HG03175 (cell line): ENCODE measurements at regions not wholly inside any gene's neighbourhood (a gene's known extent, or its start where the extent isn't known, plus 50 kb on each side); places are given as distances from the start of the nearest gene placed in this dataset.
"Not testable (repeated sequence)": the region's sequence is repeated elsewhere in the genome, so short reads cannot be mapped to it uniquely, and the experiment has no call there.

Experiments
- ATAC-seq: cut with Tn5 transposase; IDR thresholded peaks from one replicate; pipeline ENCODE4 v1.9.1; 2021; ENCODE audit warnings: mild to moderate bottlenecking, moderate library complexity; ENCODE audit not compliant: unreplicated experiment

DNA sequence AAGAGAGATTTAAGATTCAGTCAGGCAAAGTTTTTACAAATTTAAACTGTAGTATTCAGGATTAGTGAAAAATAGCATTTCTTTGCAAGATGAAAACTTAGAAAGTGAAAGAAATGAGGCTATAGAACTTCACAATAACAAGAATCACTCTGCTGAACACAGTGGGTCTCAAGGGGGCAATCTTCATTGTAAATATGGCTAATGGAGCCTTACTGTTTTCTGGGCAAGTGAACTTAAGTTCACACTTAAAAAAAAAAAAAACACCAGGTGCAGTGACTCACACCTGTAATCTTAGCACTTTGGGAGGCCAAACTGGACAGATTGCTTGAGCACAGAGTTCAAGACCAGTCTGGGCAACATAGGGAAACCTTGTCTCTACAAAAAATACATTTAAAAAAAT, 175.9 kb upstream of the SNX2 start:
- ATAC-seq = no peak

DNA sequence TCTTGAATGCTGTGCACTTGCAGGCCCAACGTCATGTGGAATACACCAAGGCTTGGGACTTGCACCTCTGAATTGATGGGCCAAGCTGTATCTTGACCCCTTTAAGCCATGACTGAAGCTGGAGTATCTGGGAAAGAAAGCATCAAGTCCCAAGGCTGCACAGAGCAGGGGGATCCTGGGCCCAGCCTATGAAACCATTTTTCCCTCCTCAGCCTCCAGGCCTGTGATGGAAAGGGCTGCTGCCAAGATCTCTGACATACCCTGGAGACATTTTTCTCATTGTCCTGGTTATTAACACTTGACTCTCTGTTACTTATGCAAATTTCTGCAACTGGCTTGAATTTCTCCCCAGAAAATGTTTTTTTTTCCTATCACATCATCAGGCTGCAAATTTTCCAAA, 174.0 kb upstream of the SNX2 start:
- ATAC-seq = no peak

DNA sequence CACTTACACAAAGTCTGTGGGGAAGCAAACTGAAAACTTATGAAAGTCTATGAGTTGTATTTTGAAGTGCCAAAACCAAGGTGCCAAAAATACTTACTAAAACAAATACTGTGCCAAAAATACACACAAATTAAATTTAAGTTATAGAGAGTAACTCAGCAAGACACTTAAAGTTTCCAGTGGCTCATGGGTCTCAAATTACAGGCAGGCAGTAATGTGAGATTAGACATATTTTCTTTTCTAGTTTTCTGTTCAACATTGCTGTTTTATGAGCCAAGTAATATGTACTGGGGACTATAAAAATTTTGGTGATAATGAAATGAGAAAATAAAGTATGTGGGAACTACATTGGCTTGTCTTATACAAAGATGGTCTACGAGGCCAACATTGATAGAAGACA, 172.2 kb upstream of the SNX2 start:
- no peak for ATAC-seq

DNA sequence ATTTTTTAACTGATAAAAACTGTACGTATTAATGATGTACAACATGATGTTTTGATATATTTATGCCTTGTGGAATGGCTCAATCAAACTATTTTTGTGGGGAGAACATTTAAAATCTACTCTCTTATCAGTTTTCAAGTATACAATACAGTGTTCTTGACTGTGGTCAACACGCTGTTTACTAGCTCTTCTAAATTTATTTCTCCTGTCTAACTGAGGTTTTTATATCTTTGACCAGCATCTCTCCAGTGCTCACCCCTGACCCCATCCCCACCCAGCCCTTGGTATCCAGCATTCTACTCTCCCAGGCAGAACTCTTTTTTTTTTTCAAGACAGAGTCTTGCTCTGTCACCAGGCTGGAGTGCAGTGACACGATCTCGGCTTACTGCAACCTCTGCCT, 169.6 kb upstream of the SNX2 start:
- ATAC-seq = no peak

DNA sequence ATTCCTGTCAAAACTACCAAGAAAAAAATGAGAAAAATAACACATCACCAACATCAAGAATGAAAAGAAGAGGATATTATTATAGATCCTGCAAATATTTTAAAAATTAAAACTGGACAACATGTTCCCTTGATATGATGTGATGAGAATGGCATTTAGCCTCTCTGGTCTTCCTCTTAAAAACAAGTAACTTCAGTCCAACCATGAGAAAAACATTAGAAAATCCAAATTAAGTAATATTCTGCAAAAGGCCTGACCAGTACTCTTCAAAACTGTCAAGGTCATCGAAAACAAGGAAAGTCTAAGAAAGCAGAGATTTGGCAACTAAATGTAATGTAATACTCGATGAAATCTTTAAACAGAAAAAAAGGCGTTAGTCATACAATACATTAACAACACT, 167.1 kb upstream of the SNX2 start:
- no peak for ATAC-seq

DNA sequence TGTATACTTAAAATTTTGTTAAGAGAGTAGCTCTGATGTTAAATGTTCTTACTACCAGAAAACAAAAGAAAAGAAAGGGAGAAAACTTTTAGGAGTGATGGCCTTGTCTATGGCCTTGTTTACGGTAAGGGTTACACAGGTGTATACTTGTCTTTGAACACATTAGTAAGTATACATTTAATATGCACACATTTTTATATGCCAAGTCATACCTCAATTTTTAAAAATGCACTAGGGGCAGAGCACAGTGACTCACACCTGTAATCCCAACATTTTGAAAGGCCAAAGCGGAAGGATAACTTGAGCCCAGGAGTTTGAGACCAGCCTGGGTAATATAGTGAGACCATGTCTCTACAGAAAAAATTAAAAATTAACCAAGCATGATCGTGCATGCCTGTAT, 166.7 kb upstream of the SNX2 start:
- no peak for ATAC-seq

DNA sequence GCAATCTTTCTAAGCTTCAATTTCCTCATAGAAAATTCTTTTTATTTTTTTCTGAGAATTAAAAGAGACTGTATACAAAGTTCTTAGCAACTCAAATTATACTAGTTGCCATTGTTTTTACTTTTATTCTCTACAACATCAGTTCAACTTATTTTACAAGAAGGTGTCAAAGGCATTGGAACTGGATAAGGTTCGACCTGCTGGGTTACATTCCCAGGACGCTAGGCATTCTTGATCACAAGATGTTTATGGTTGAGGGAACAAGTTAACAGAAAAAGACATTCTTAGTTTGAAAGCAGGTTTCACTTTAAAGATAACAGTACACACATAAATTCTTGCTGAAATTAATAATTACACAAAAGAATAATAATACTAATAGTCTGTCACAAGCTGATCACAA, 163.5 kb upstream of the SNX2 start:
- no peak for ATAC-seq

DNA sequence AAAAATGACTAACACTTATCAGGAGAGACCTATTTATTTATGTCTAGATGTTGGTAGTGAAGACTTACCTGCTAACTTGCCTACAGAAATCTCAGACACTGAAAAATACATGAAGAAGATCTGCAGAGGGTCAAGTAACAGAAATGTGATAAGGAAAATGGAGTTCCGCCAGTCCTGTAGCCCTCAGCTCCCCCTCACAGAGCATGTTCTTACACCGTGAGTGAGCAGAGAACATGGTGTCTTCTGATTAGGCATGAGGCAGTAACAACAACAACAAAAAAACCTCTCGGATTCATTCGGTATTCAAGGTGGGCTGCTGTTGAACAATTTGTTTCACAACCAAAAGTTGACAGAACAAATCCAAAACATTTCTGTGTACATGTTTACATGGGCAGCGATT, 162.0 kb upstream of the SNX2 start:
- ATAC-seq = no peak

DNA sequence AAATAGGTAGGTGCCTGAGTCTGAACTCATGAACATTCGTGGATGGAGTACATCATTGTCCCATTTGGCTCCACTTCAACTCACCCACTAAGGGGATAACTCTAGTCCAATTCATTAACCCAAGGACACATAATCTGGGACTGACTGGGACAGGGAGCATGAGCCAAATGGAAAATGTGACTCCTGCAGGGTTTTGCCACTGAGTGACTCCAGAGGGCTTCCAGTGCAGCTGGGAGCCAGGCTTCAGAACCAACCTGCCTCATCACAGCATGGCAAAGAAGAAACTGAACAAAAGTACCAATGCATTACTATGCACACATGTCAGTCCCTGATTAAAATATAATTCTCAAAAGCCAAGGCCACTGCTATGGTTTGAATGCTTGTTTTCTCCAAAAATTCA, 159.7 kb upstream of the SNX2 start:
- ATAC-seq = no peak

DNA sequence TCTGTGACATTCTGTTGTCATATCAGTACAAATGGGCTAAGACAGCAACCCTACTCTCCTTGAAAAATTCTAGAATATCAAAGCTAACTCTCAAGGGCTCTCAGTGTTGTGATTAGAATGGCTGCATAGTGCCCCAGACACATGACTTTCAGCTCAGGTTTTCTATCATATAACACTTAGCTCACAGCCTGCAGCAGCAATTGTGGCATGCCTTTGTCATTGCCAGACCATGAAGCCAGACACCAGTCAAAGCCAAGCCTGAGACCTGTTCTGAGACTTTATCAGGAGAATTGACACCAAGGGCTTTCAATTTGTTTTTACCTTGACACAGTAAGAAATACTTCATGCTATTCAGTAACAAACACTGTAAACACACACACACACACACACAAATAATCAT, 159.0 kb upstream of the SNX2 start:
- ATAC-seq = no peak

DNA sequence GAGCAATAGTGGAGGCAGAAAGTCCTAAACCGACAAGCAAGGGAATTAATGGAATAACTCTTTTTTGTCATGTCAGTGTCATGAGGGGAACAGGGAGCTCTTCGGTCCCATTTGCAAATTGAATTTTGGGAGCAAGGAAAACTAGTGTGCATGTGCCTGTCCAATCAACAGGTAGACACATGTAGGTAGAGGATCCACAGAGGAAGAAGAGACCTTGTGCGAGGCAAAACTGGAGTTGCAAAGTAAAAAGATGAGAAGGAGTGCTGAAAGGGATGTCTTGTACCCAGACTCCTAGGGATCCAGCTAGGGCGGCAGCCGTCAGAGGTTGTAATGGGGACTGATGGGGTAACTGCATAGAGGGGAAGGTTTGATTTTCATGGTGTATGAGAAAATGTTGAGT, 156.8 kb upstream of the SNX2 start:
- not testable (repeated sequence) for ATAC-seq

DNA sequence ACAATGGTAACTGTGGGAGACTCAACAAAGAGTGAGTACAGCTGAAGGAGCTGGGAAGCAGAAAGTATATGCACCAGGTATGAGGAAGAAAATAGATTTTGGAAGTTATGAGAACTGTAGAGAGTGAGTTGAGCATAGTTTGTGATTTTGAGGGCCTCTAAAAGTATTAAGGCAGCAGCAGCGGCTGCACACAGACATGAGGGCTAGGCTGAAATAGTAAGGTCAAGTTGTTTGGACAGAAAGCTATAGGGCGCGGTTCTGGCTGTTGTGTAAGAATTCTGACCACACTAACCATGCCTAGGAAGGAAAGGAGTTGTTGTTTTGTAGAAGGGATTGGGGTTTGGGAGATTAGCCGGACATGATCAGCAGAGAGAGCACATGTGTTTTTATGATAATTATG, 154.1 kb upstream of the SNX2 start:
- ATAC-seq = not testable (repeated sequence)

DNA sequence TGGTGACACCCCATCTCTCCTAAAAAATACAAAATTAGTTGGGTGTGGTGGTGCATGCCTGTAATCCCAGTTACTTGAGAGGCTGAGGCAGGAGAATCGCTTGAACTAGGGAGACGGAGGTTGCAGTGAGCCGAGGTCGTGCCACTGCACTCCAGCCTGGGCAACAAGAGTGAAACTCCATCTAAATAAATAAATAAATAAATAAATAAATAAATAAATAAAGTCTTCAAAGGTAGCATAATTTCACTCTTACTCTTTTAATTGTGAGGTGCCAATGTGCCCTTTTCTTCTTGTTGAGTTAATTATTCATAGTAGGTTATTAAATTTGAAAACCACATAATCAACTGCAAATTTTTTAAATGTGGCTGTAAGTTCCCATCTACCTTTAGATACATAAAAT, 146.2 kb upstream of the SNX2 start:
- ATAC-seq = not testable (repeated sequence)

DNA sequence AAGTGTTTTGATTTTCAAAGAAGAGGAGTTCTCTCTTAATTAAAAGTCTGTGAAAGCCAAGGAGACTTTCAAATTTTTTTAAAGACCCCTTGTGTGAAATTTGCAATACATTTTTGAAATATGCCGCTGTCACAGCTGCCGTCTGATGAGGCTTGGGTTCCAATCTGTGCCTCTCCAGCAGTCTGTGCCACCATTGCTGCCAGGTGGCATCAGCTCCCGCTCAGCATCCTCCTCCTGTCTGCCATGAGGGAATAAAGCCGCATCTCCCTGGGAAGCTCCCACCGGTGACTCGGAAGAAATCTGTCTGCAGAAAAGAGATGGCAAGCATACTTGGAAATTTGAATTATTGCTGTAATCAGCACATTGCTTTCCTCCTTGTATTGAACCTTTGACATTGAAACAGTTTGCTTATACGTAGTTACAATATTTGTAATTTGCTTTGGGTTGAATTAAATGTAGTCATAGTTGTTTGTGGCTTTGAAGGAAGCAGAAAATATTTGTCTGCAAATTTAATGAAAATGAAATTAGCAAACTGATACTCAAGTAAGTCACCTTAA, 145.7 kb upstream of the SNX2 start:
- ATAC-seq = no peak

DNA sequence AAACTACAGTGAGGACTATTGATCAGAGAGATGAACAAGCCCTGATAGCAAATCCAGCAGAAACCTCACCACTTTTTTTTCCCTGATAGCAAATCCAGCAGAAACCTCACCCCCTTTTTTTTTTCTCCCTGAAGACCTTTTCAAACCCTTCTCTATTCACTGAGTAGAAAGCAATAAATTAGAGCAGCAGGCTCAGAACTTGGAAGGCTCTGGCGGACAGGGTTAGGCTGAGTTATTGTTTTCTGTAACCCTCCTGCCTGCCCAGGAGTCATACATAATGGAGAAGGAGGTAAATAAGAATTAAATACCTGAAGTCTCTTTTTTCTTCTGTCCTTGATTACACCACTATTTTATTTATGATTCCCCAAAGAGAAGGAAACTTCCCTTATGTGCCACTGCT, 136.3 kb upstream of the SNX2 start:
- ATAC-seq = no peak

DNA sequence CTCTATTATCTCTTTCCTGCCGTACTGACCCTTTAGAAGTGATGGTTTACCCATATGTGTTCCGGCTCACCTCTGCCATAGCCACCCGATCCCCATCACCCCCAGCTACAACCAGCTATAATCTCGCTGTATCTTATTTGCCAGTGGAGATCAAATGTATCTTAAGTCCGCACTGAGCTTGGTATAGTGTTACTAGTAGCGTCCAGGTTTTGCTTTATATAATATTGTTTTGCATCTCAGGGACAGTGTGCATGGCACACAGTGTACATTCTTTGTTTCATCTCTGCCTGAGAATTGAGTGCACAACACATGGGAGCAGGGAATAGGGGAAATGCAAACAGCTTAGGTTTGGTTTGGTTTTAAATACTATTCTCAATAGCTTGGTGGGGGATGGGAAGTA, 135.8 kb upstream of the SNX2 start:
- no peak for ATAC-seq

DNA sequence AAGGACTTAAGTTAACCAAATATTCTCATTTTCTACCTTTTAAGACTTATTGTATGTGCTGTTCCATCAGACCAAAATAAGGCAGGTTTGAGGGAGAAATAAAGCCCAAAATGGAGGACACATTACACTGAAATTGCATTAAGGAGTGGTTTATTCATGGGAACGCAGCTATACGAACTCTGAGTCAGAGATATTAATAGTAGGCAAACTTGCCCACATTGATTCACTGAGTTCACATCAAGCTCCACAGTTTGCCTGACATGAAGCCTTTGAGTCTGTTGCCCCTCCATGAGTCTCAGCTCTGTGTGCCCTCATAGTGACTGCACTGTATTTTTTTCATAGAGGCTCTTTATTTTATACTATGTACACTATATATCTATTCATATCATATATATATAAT, 135.0 kb upstream of the SNX2 start:
- no peak for ATAC-seq

DNA sequence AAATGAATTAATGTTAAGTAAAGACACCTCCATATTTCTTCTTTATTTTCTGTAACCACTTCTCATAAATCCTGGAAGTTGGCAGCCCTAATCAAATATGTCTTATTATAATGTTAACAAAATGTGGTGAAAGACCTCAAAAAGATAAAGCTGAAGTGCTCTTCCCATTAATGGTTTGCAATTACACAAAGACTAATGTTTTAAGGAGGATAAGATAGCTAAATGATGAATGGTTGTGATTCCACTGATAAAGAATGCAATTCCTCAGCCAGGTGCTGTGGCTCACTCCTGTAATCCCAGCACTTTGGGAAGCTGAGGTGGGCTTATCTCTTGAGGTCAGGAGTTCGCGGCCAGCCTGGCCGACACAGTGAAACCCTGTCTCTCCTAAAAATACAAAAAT, 125.8 kb upstream of the SNX2 start:
- ATAC-seq = no peak

DNA sequence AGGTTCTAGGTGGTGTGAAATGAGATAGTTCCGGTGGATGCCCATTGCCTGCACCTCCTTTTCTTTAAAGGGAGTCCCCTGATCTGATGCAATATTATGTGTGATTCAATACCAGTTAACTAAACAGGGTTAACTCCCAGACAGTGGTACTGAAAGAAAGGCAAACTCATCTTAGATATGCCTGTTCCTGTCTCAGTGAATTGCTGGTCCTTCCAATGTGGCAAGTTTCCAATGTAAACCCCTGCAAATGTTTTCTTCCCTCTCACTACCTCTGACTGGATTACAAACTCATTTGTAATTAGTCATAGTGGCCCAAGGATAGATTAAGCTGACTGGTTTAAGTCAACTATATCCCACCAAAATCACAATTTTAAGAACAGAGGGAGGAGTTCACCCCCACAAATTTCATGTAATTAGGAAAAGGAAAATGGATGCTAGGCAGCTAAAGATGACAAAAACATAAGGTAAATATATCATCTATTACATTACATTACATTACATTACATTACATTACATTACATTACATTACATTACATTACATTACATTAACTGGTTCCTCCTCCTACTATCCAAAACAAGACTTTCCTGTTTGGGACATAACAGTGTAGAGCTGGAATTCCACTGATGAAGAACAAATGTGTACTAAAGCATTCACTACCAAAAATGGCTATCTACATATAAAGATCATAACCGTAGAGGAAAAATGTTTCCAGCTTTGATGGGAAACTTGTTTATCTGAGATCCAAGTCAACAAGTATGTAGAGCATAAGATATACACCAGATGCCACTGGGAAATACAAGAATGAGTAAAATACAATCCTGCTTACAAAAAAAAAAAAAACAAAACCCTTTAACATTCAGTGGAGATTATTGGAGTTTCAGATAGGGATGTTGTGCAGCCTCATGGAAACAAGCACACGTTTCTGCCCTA, 121.5 kb upstream of the SNX2 start:
- no peak for ATAC-seq

DNA sequence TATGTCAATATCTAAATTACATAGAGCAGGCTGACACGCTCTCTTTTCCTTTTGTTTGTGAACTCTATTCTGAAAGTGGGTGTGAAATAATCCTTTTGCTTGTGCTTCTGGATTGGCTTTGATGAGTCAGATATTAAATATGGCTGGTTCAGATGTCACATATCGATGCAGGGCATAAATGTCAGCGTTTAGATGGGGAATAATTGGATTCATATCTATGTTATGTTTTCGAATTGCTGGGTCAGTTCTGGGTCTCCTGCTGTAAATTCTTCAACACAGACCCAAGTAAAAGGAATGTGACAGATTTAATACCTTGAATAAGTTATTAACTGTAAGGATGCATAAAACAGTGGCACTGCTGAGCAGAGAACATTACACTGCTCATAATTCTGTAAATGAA, 118.7 kb upstream of the SNX2 start:
- ATAC-seq = no peak

DNA sequence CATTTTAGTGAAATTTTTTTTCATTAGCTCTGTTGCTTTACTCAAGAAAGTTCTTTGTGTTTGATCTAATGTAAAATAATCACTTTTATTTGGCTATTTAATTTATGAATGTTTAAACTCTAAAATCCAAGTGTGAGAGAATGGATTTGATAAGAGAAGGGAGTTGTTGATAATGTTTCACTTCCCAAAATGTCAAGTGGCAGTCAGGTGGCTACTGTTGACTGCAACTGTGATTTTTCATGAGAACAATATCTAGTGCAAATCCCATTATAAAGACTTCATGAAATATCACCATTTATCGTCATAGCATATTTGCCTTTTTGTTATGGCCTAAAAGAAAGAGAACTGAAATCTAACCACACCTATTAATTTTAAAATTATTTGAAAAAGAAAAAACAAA, 118.3 kb upstream of the SNX2 start:
- no peak for ATAC-seq

DNA sequence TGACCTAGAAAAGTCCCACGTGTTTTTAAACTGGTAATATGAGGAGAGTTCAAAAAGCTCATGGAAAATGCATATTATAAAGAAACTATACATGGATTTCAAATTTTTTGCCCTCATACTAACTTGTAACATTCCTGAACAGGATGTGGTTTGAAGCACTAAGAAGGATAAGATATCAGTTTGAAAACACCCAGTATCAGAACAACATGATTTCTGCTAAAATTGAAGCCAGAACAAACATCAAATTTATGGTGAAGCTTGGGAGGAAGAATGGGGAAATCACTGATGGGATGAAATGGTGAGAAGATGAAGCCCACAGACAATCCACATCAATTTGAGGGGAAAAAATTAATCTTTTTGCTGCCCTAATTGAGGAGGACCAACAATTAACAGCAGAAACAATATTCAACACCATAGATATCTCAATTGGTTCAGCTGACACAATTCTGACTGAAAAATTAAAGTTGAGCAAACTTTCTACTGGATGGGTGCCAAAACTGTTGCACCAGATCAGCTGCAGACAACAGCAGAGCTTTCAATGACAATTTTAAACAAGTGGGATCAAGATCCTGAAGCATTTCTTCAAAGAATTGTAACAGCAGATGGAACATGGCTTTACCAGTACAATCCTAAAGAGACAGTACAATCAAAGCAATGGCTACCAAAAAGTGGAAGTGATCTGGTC, 113.2 kb upstream of the SNX2 start:
- ATAC-seq = no peak
